ENCODE measurements at regions not wholly inside any gene's neighbourhood (a gene's known extent, or its start where the extent isn't known, plus 50 kb on each side); places are given as distances from the start of the nearest gene placed in this dataset.

- no peak for DNase-seq (ENCODE audit: low read depth)
These were observed 631.8 kb downstream of the AJAP1 start for GRCh38 chr1:5286244-5286643.

DNA sequence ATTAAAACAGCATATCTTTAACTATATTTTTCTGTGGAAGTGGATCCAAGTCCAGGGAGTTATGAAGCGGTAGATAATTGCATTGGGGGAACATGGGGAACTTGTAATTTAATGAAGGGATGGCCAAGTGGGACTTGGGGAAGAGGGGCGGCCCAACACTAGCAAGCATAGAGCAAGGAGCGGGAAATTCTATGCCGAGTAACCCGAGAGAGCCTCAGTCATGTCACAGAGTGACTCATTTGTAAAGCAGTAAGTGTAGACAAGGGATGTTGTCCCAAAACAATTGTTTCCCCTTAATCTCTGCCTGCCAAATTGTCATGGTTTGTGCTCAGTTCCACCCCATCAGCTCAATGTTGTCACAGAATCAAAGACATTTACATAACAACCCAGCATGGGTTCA is 620.1 kb downstream of the AJAP1 start:
- no peak for DNase-seq (ENCODE audit: low read depth)

- no peak for DNase-seq (ENCODE audit: low read depth)
These were observed 619.0 kb downstream of the AJAP1 start for GRCh38 chr1:5273280-5274003.

DNA sequence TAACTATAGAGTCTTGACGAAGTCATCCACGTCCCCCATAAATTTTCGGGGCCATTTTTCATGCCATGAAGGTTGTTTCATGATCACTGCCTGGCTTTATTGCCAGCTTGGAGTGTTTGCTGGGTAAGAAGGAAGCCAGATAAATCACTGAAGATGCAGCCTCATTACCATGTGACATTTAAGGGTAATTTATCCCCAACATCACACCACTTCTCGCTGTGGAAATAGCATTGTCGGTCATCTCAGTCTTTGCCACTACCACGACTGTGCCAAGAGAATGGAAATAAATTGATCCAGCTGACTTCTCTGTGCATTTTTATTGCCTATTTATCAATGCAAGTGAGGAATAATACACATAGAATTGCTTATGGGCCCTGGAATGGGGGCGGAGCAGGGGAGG is 617.9 kb downstream of the AJAP1 start:
- no peak for DNase-seq (ENCODE audit: low read depth)

- no peak for DNase-seq (ENCODE audit: low read depth)
These were observed 616.9 kb downstream of the AJAP1 start for GRCh38 chr1:5271264-5271663.

DNA sequence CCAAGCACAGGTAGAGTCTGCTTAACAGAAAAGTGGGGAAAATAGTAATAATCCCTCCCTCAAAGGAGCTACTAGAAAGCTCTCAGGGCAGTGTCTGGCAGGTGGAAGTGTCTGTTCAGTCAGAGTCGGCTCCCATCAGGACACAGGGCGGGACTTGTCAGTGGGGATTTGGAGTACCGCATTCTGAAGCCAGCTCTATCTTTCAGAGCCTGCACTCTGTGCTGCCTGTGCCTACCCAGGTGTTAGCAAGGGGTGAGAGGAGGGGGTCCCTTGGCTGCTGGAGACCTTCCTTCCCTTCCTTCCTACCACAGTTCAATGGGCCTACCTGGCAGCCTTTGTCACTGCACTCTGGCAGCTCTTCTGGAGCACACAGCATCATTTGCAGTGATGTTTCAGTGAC is 615.5 kb downstream of the AJAP1 start:
- DNase-seq (ENCODE audit: low read depth) = no peak

GRCh38 chr1:5267603-5268235 is 613.3 kb downstream of the AJAP1 start:
- DNase-seq (ENCODE audit: low read depth) = no peak

GRCh38 chr1:5265438-5266075 is 611.1 kb downstream of the AJAP1 start:
- no peak for DNase-seq (ENCODE audit: low read depth)

- no peak for DNase-seq (ENCODE audit: low read depth)
These were observed 610.1 kb downstream of the AJAP1 start for GRCh38 chr1:5264476-5264875.

- DNase-seq (ENCODE audit: low read depth) = no peak
These were observed 602.4 kb downstream of the AJAP1 start for GRCh38 chr1:5256793-5257192.

GRCh38 chr1:5254975-5255374 is 600.6 kb downstream of the AJAP1 start:
- no peak for DNase-seq (ENCODE audit: low read depth)

DNA sequence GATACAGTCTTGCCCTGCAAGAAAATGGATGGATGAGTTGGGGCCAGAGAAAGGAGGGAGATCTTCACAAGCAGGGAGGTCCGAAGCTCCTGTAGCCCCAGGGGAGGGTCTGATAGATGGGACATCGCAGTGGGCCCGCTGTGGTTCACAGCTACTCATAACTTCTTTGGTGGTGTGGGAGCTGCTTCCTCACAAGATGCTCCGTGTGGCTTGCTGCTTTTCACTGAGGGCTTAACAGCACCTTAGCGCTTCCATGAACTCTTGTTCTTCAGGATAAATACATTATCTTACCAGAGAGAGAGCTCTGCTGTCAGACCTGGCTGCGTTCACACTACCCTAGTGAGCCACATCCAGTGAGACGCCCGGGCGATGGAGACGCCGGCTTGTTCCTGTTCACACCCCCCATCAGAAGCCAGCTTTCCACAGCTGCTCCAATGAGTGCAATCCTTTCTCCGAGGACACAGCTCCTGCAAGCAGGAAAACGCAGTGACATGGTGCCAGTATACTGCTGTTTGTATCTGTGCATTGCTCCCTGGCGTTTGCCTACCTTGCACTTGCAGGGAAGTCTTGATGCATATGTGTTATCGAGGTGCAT is 599.8 kb downstream of the AJAP1 start:
- DNase-seq (ENCODE audit: low read depth) = no peak

DNA sequence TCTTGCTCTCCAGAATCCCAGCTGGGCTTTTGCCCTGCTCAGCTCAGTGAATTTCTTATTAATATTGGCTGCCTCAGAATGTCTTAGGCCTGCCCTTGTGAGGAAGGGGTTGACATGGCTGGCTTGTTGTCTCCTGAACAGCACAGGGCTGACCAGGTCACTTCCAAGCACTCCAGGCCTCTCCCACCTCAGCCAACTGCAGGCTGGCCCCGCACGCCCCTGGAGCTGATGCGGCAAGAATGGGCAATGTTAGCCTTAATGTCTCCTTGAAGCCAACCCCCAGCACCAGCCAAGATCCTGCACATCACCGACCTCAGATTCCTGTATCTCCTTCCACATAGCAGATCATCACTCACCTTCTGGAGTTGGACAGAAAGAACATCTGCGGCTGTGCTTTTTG is 598.6 kb downstream of the AJAP1 start:
- no peak for DNase-seq (ENCODE audit: low read depth)

- DNase-seq (ENCODE audit: low read depth) = no peak
These were observed 595.9 kb downstream of the AJAP1 start for GRCh38 chr1:5250336-5250735.

GRCh38 chr1:5245348-5245747 is 590.9 kb downstream of the AJAP1 start:
- DNase-seq (ENCODE audit: low read depth) = no peak

DNA sequence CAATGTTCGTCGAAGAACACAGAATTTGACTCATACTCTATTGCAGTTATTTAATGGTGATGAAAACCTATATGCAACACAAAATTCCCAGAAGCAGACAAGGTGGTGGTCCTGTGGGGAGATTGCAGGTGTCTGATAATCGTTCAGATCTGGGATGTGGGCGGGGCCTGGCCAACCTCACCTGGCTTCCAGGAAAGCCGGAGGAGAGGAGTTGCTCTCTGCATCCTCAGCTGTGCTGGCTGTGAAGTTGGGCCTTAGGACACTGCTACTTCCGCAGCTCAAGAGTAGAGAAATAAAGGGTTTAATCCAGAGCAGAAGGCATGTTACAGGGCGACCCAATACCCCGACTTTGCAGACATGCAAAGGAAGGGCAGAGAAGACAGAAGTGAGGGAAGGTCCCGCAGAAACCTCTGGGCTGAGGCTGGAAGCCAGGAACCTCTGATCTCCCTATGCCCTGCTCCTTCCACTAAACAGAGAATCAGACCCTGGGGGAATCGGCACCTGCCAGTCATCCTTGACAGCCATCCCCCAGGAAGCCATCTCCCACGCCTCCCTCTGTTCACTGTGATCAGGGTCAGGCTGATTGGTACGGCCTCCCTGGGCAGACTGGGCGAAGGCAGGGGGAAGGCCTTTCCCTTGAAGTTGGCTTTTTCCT is 590.3 kb downstream of the AJAP1 start:
- no peak for DNase-seq (ENCODE audit: low read depth)

DNA sequence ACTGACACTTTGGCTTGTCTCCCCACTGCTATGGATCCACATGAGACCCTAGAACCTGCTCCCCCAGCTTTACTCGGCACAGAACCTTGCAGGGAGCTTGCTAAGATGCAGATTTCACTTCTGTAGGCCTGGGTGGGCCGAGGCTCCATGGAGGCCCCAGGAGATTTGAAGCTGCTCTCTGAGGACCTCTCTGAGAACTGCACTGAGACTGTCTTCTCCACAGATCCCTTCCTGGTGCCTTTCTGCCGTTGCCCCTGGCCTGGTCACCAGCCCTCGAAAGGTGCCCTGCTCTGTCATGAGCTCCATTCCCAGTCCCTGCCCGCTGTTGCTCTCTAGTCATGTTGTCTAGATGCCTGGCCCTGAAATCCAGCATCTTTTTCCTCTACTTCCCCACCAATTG is 588.4 kb downstream of the AJAP1 start:
- DNase-seq (ENCODE audit: low read depth) = no peak

GRCh38 chr1:5239911-5240310 is 585.5 kb downstream of the AJAP1 start:
- no peak for DNase-seq (ENCODE audit: low read depth)

DNA sequence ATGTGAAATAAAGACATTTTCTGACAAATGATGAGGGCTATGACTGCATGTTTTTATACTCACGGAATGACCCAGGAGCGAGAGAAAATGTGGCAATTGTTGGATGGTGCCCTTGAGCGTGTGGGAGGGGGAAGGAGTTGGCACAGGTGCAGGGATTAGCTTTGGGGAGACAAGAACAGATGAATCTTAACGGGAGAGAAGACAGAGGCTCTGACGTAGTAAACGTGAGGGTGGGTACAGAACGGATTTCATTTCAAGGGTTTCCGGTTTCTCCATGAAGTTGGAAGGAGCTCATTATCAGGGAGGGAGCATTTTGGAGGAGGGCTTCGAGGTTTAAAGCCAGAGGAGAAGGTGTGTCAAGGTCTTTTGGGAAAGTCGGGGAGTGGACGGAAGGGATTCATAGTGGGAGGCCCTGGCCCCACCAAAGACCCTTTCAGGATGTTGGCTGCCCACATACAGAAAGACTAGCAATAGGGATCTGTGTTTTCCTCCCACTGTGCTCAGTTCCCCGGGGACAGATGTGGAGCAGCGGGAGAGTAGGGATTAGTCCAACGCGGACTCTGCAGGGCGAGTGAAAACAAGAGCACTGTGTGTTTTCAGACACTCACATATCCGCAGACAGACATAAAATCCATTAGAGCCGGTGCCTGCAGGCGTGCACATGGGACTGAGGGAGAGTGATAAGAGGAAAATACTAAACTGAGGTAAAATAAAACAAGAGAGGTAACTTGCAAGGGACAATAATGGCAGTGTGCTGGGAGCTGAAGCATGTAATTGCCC is 584.1 kb downstream of the AJAP1 start:
- no peak for DNase-seq (ENCODE audit: low read depth)

- no peak for DNase-seq (ENCODE audit: low read depth)
These were observed 581.0 kb downstream of the AJAP1 start for GRCh38 chr1:5235355-5235899.

- no peak for DNase-seq (ENCODE audit: low read depth)
These were observed 578.1 kb downstream of the AJAP1 start for GRCh38 chr1:5232537-5232936.
